ENCODE measurements at regions not wholly inside any gene's neighbourhood (a gene's known extent, or its start where the extent isn't known, plus 50 kb on each side); places are given as distances from the start of the nearest gene placed in this dataset.

GRCh38 chr10:59085711-59086502 is 90.5 kb upstream of the PHYHIPL start:
- Histone ChIP-seq H3K27ac (no peak overlapping the region), H3K4me3 (no peak overlapping the region), H3K9me3 (no peaks in the 10 kb centered on the region), H3K4me1 (no peaks in the 10 kb centered on the region), H3K36me3 (no peaks in the 10 kb centered on the region), H3K27me3 (ENCODE audit: low read depth) (no peaks in the 10 kb centered on the region)
- no peak for TF ChIP-seq CTCF (IDR thresholded peaks at IDR 0.05)
- ATAC-seq (no peak), DNase-seq (no peak)
- intact Hi-C loops (cut with DNase I) = no loop called here

- Histone ChIP-seq H3K27me3 (ENCODE audit: low read depth) (no peaks in the 10 kb centered on the region), H3K4me3 (no peak overlapping the region), H3K4me1 (no peaks in the 10 kb centered on the region), H3K27ac (no peak overlapping the region), H3K9me3 (no peaks in the 10 kb centered on the region), H3K36me3 (no peaks in the 10 kb centered on the region)
- intact Hi-C loops (cut with DNase I) = no loop called here
- DNase-seq = no peak
- TF ChIP-seq CTCF (IDR thresholded peaks at IDR 0.05) = no peak
- ATAC-seq = no peak
These were observed 89.0 kb upstream of the PHYHIPL start for GRCh38 chr10:59087486-59087885.

GRCh38 chr10:59088912-59089573 is 87.4 kb upstream of the PHYHIPL start:
- no peaks in the 10 kb centered on the region for H3K36me3 ChIP-seq
- no peak overlapping the region for H3K4me3 ChIP-seq
- no peak overlapping the region for H3K27ac ChIP-seq
- intact Hi-C loops (cut with DNase I) = no loop called here
- no peaks in the 10 kb centered on the region for H3K27me3 ChIP-seq (ENCODE audit: low read depth)
- H3K4me1 ChIP-seq = no peaks in the 10 kb centered on the region
- H3K9me3 ChIP-seq = no peaks in the 10 kb centered on the region
- DNase-seq (no peak), ATAC-seq (no peak)
- no peak for TF ChIP-seq CTCF (IDR thresholded peaks at IDR 0.05)

GRCh38 chr10:59090817-59091622 is 85.4 kb upstream of the PHYHIPL start:
- intact Hi-C loops (cut with DNase I) = no loop called here

More at GRCh38 chr10:59090817-59091622, 85.4 kb upstream of the PHYHIPL start:
- H3K36me3 ChIP-seq = no peaks in the 10 kb centered on the region
- H3K4me3 ChIP-seq = no peak overlapping the region
- no peak for TF ChIP-seq CTCF (IDR thresholded peaks at IDR 0.05)
- H3K27me3 ChIP-seq (ENCODE audit: low read depth) = no peaks in the 10 kb centered on the region
- DNase-seq (no peak), ATAC-seq (no peak)
- no peaks in the 10 kb centered on the region for H3K4me1 ChIP-seq
- no peaks in the 10 kb centered on the region for H3K9me3 ChIP-seq
- no peak overlapping the region for H3K27ac ChIP-seq

Measured in lower lobe of right lung (tissue), 2 donors.